ENCODE measurements at regions not wholly inside any gene's neighbourhood (a gene's known extent, or its start where the extent isn't known, plus 50 kb on each side); places are given as distances from the start of the nearest gene placed in this dataset.

DNA sequence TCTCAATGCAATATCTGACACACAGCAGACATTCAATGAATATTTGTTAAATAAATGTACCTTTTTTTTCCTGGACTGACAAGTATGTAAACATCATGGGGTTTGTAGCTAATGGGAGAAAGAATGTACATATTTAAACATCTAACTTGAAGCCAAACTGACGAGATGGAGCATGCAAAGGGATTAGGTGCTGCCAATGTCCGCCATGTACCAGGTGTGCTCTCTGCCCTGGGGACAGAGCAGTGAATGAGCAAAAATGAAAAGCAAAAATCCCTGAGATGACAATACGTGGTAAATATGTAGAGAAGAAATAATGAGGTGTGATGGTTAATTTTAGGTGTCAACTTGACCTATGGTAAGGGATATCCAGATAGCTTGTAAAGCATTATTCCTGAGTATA is 247.4 kb upstream of the CELF4 start:
- peaks cover 18% of the 10 kb centered on the region for H3K9me3 Mint-ChIP-seq (ENCODE audit: unreplicated experiment)
- H3K36me3 Mint-ChIP-seq (ENCODE audit: insufficient read depth, unreplicated experiment): no peaks in the 10 kb centered on the region
- peaks cover 4% of the 10 kb centered on the region for H3K27me3 Mint-ChIP-seq (ENCODE audit: insufficient read depth, unreplicated experiment)
- ChIA-PET CTCF (no interaction called here), POLR2A (no interaction called here)
- H3K27me3 ChIP-seq (replicated peaks; ENCODE audit: control insufficient read depth, insufficient read depth, low read length): no peaks in the 10 kb centered on the region
- H3K27ac Mint-ChIP-seq (ENCODE audit: unreplicated experiment): no peak overlapping the region
- H3K4me3 ChIP-seq (ENCODE audit: low read depth, low read length): no peak overlapping the region
- H3K4me3 Mint-ChIP-seq (ENCODE audit: unreplicated experiment): no peak overlapping the region
- H3K4me1 Mint-ChIP-seq (ENCODE audit: low read depth, unreplicated experiment): no peaks in the 10 kb centered on the region
- intact Hi-C loops (cut with micrococcal nuclease; ENCODE audit: unreplicated experiment): no loop called here
- no peaks in the 10 kb centered on the region for H3K36me3 ChIP-seq (ENCODE audit: control insufficient read depth, insufficient read depth, low read length)
- H3K4me1 ChIP-seq: no peaks in the 10 kb centered on the region
- no TSS peak for BruUV-seq (replicated peaks)
- TF ChIP-seq, protein P1, sequence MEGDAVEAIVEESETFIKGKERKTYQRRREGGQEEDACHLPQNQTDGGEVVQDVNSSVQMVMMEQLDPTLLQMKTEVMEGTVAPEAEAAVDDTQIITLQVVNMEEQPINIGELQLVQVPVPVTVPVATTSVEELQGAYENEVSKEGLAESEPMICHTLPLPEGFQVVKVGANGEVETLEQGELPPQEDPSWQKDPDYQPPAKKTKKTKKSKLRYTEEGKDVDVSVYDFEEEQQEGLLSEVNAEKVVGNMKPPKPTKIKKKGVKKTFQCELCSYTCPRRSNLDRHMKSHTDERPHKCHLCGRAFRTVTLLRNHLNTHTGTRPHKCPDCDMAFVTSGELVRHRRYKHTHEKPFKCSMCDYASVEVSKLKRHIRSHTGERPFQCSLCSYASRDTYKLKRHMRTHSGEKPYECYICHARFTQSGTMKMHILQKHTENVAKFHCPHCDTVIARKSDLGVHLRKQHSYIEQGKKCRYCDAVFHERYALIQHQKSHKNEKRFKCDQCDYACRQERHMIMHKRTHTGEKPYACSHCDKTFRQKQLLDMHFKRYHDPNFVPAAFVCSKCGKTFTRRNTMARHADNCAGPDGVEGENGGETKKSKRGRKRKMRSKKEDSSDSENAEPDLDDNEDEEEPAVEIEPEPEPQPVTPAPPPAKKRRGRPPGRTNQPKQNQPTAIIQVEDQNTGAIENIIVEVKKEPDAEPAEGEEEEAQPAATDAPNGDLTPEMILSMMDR (IDR thresholded peaks at IDR 0.05; ENCODE audit: insufficient read depth in 1 of 2, low read depth in 1 of 2, low read length in 1 of 2, severe bottlenecking in 1 of 2, unreplicated experiment in 1 of 2): no peak
- no peak for DNase-seq
- H3K9me3 ChIP-seq: no peaks in the 10 kb centered on the region

DNA sequence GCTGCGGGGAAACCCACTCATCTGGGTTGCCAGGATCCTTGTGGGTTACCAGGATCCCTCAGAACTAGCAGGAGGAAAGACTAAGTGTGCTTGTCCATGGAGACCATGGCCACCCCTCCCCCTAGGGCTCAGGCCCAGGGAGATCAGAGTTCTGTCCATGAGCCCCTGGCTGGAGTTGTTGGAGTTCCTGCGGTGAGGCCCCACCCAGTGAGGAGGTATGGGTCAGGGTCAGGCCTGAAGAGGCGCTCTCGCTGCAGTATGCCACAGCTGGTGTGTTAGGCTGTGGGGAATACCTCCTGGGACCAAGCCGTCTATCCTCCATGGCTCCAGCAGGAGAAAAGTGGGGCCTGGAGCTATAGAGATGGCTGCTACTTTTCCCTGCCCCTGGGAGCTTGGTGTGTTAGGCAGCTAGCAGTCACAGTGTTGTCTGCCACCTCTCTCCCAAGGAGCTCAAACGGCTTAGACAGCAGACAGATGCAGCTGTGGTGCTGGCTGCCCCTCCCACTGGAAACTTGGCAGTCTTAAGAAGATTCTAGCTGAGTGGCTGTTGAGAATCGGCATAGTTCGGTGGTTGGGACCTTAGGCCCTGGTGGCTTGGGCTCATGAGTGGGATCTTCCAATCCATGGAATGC is 240.3 kb upstream of the CELF4 start:
- Histone ChIP-seq H3K27me3 (replicated peaks; ENCODE audit: control insufficient read depth, insufficient read depth, low read length) (no peaks in the 10 kb centered on the region), H3K36me3 (ENCODE audit: control insufficient read depth, insufficient read depth, low read length) (no peaks in the 10 kb centered on the region), H3K4me3 (ENCODE audit: low read depth, low read length) (no peak overlapping the region), H3K4me1 (no peaks in the 10 kb centered on the region), H3K9me3 (no peaks in the 10 kb centered on the region)
- TF ChIP-seq, protein P1 (IDR thresholded peaks at IDR 0.05; ENCODE audit: insufficient read depth in 1 of 2, low read depth in 1 of 2, low read length in 1 of 2, severe bottlenecking in 1 of 2, unreplicated experiment in 1 of 2): no peak
- no TSS peak for BruUV-seq (replicated peaks)
- Mint-ChIP-seq H3K4me3 (ENCODE audit: unreplicated experiment) (no peak overlapping the region), H3K9me3 (ENCODE audit: unreplicated experiment) (no peaks in the 10 kb centered on the region), H3K27me3 (ENCODE audit: insufficient read depth, unreplicated experiment) (no peaks in the 10 kb centered on the region), H3K36me3 (ENCODE audit: insufficient read depth, unreplicated experiment) (no peaks in the 10 kb centered on the region), H3K27ac (ENCODE audit: unreplicated experiment) (no peak overlapping the region), H3K4me1 (ENCODE audit: low read depth, unreplicated experiment) (no peaks in the 10 kb centered on the region)
- POLR2A ChIA-PET: no interaction called here
- CTCF ChIA-PET: no interaction called here
- no peak for DNase-seq
- intact Hi-C loops (cut with micrococcal nuclease; ENCODE audit: unreplicated experiment): no loop called here

DNA sequence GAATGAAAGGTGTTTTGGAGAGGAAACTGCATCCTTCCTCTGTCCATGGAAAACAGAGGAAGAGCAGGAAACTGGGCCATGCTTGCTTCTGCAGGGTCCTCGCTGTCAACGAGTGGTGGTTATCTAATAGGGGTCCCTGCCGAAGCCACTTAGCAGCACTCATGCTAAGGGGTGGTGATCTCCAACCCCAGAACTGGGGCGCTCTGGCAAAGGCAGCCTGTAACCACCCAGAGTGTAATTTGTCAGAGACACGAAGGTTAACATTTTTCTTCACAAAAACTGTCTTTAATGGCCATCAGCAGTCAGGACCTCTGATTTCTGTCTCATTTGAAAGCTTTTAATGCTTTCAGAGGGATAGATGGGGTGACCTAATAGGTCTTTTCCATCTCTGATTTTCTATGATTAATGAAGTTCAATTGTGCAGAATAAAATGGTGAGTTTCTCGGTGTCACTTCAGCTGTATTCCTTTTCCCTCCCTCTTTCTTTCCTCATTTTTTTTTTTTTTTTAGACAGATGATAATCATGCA is 231.3 kb upstream of the CELF4 start:
- TF ChIP-seq, protein P1 (IDR thresholded peaks at IDR 0.05; ENCODE audit: insufficient read depth in 1 of 2, low read depth in 1 of 2, low read length in 1 of 2, severe bottlenecking in 1 of 2, unreplicated experiment in 1 of 2): no peak
- no TSS peak for BruUV-seq (replicated peaks)
- no peaks in the 10 kb centered on the region for H3K9me3 ChIP-seq
- H3K27me3 Mint-ChIP-seq (ENCODE audit: insufficient read depth, unreplicated experiment): no peaks in the 10 kb centered on the region
- H3K4me3 ChIP-seq (ENCODE audit: low read depth, low read length): no peak overlapping the region
- ChIA-PET POLR2A (no interaction called here), CTCF (no interaction called here)
- no peaks in the 10 kb centered on the region for H3K36me3 ChIP-seq (ENCODE audit: control insufficient read depth, insufficient read depth, low read length)
- H3K4me3 Mint-ChIP-seq (ENCODE audit: unreplicated experiment): no peak overlapping the region
- no peaks in the 10 kb centered on the region for H3K9me3 Mint-ChIP-seq (ENCODE audit: unreplicated experiment)
- H3K4me1 ChIP-seq: no peaks in the 10 kb centered on the region
- no peaks in the 10 kb centered on the region for H3K36me3 Mint-ChIP-seq (ENCODE audit: insufficient read depth, unreplicated experiment)
- H3K27me3 ChIP-seq (replicated peaks; ENCODE audit: control insufficient read depth, insufficient read depth, low read length): no peaks in the 10 kb centered on the region
- H3K27ac Mint-ChIP-seq (ENCODE audit: unreplicated experiment): no peak overlapping the region
- no peak for DNase-seq
- intact Hi-C loops (cut with micrococcal nuclease; ENCODE audit: unreplicated experiment): no loop called here
- no peaks in the 10 kb centered on the region for H3K4me1 Mint-ChIP-seq (ENCODE audit: low read depth, unreplicated experiment)

Measured in Caco-2 (cell line).